Loucy (cell line): ENCODE measurements at regions not wholly inside any gene's neighbourhood (a gene's known extent, or its start where the extent isn't known, plus 50 kb on each side); places are given as distances from the start of the nearest gene placed in this dataset.

Source experiments
- H2AFZ ChIP-seq: fragments of 200-600 bp; sonication (generic); 2 replicates; pipeline ENCODE4 v1.6.0; 2016; ENCODE audit warnings: antibody characterized with exemption, mild to moderate bottlenecking, low read length, moderate library complexity
- H3F3A ChIP-seq: fragments of 200-600 bp; 2 replicates; pipeline ENCODE4 v1.6.0; 2016; ENCODE audit warnings: antibody characterized with exemption, low read depth, mild to moderate bottlenecking
- H3K27me3 ChIP-seq: fragments of 200-600 bp; sonication (generic); 2 replicates; pipeline ENCODE4 v1.6.1; 2014; ENCODE audit warnings: low read length, mild to moderate bottlenecking; ENCODE audit not compliant: insufficient read depth, poor library complexity, severe bottlenecking
- H3K36me3 ChIP-seq: fragments of 200-600 bp; sonication (generic); 2 replicates; pipeline ENCODE4 v1.6.1; 2016; ENCODE audit warnings: low read length; ENCODE audit not compliant: insufficient read depth
- H3K4me1 ChIP-seq: fragments of 200-600 bp; sonication (generic); 2 replicates; pipeline ENCODE4 v1.5.1; 2014; ENCODE audit warnings: low read length, mild to moderate bottlenecking; ENCODE audit not compliant: insufficient read depth, poor library complexity, severe bottlenecking
- H3K4me2 ChIP-seq: fragments of 200-600 bp; sonication (generic); 2 replicates; pipeline ENCODE4 v1.6.0; 2014; ENCODE audit warnings: antibody characterized with exemption, low read length, low read depth, mild to moderate bottlenecking; ENCODE audit not compliant: poor library complexity, severe bottlenecking
- H3K4me3 ChIP-seq: fragments of 200-600 bp; sonication (generic); 2 replicates; pipeline ENCODE4 v1.5.1; 2014; ENCODE audit warnings: low read length, mild to moderate bottlenecking, mixed read lengths; ENCODE audit not compliant: poor library complexity, severe bottlenecking
- H3K79me2 ChIP-seq: fragments of 200-600 bp; sonication (generic); 2 replicates; pipeline ENCODE4 v1.6.1; 2014; ENCODE audit warnings: low read length; ENCODE audit not compliant: insufficient read depth
- H3K9ac ChIP-seq: fragments of 200-600 bp; sonication (generic); 2 replicates; pipeline ENCODE4 v1.6.0; 2014; ENCODE audit warnings: mild to moderate bottlenecking, low read depth, low read length, moderate library complexity; ENCODE audit not compliant: poor library complexity, severe bottlenecking
- H3K9me2 ChIP-seq: fragments of 200-600 bp; sonication (generic); replicated peaks from 2 replicates; pipeline ENCODE4 v1.6.1; 2016; ENCODE audit warnings: low read depth, low read length, mixed read lengths
- H3K9me3 ChIP-seq: fragments of 200-600 bp; sonication (generic); 2 replicates; pipeline ENCODE4 v1.6.1; 2014; ENCODE audit warnings: mild to moderate bottlenecking, antibody characterized with exemption, low read length, low read depth; ENCODE audit not compliant: insufficient read depth
- H4K20me1 ChIP-seq: fragments of 200-600 bp; sonication (generic); 2 replicates; pipeline ENCODE4 v1.6.0; 2014; ENCODE audit warnings: antibody characterized with exemption, low read length, mild to moderate bottlenecking; ENCODE audit not compliant: insufficient read depth, poor library complexity, severe bottlenecking
- EZH2phosphoT487 ChIP-seq: fragments of 200-600 bp; IDR thresholded peaks from 2 replicates; pipeline ENCODE4 v1.6.1; 2018; ENCODE audit warnings: antibody characterized with exemption, mild to moderate bottlenecking, moderate library complexity, borderline replicate concordance
- TF ChIP-seq, protein P1 (sequence below): fragments of 200-600 bp; sonication (generic); conservative IDR thresholded peaks from 2 replicates; pipeline ENCODE4 v1.5.1; 2014; ENCODE audit warnings: mild to moderate bottlenecking, antibody characterized with exemption, low read length

- Histone ChIP-seq H3K9me3 (no peaks in the 10 kb centered on the region), H2AFZ (no peak overlapping the region), H3K9me2 (no peaks in the 10 kb centered on the region), H3K4me3 (no peak overlapping the region), H3K9ac (no peak overlapping the region), H3K79me2 (no peaks in the 10 kb centered on the region), H3K27me3 (no peaks in the 10 kb centered on the region), H3K36me3 (no peaks in the 10 kb centered on the region), H3K4me1 (no peaks in the 10 kb centered on the region), H3F3A (no peaks in the 10 kb centered on the region), H3K4me2 (no peak overlapping the region), H4K20me1 (no peaks in the 10 kb centered on the region)
- no peak for TF ChIP-seq EZH2phosphoT487
- TF ChIP-seq, protein P1, sequence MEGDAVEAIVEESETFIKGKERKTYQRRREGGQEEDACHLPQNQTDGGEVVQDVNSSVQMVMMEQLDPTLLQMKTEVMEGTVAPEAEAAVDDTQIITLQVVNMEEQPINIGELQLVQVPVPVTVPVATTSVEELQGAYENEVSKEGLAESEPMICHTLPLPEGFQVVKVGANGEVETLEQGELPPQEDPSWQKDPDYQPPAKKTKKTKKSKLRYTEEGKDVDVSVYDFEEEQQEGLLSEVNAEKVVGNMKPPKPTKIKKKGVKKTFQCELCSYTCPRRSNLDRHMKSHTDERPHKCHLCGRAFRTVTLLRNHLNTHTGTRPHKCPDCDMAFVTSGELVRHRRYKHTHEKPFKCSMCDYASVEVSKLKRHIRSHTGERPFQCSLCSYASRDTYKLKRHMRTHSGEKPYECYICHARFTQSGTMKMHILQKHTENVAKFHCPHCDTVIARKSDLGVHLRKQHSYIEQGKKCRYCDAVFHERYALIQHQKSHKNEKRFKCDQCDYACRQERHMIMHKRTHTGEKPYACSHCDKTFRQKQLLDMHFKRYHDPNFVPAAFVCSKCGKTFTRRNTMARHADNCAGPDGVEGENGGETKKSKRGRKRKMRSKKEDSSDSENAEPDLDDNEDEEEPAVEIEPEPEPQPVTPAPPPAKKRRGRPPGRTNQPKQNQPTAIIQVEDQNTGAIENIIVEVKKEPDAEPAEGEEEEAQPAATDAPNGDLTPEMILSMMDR = no peak
These were observed 98.9 kb upstream of the PDZRN3 start for GRCh38 chr3:73723596-73723995.

GRCh38 chr3:73719861-73720260 lies 95.1 kb upstream of the PDZRN3 start:
- no peak overlapping the region for H3K4me2 ChIP-seq
- H3K4me3 ChIP-seq = no peak overlapping the region
- H3K79me2 ChIP-seq = no peaks in the 10 kb centered on the region
- no peak overlapping the region for H2AFZ ChIP-seq
- H3K36me3 ChIP-seq = no peaks in the 10 kb centered on the region
- no peaks in the 10 kb centered on the region for H3K27me3 ChIP-seq
- H3K9me3 ChIP-seq = no peaks in the 10 kb centered on the region
- H3K4me1 ChIP-seq = no peaks in the 10 kb centered on the region
- no peaks in the 10 kb centered on the region for H3K9me2 ChIP-seq
- TF ChIP-seq, protein P1 = no peak
- no peak for TF ChIP-seq EZH2phosphoT487
- no peak overlapping the region for H3K9ac ChIP-seq
- H4K20me1 ChIP-seq = no peaks in the 10 kb centered on the region
- H3F3A ChIP-seq = no peaks in the 10 kb centered on the region

GRCh38 chr3:73719413-73719851 lies 94.7 kb upstream of the PDZRN3 start:
- H2AFZ ChIP-seq = no peak overlapping the region
- H3K27me3 ChIP-seq = no peaks in the 10 kb centered on the region
- H3K4me2 ChIP-seq = no peak overlapping the region
- no peaks in the 10 kb centered on the region for H3K9me2 ChIP-seq
- H3K9me3 ChIP-seq = no peaks in the 10 kb centered on the region
- no peak overlapping the region for H3K4me3 ChIP-seq
- no peak overlapping the region for H3K9ac ChIP-seq
- no peaks in the 10 kb centered on the region for H3F3A ChIP-seq
- no peaks in the 10 kb centered on the region for H3K36me3 ChIP-seq
- no peaks in the 10 kb centered on the region for H3K79me2 ChIP-seq
- no peaks in the 10 kb centered on the region for H3K4me1 ChIP-seq
- no peak for TF ChIP-seq EZH2phosphoT487
- TF ChIP-seq, protein P1 = no peak
- no peaks in the 10 kb centered on the region for H4K20me1 ChIP-seq
